Transverse colon (tissue), 4 donors: ENCODE measurements at regions not wholly inside any gene's neighbourhood (a gene's known extent, or its start where the extent isn't known, plus 50 kb on each side); places are given as distances from the start of the nearest gene placed in this dataset.

Experiments
- DNase-seq: peaks from one replicate; pipeline ENCODE4 v3.0.0-alpha.2; 2019
- H3K27ac ChIP-seq, 4 donors: fragments of 200-600 bp; sonication (generic); 2 replicates each; pipeline ENCODE4 v1.5.1; 2016 to 2018; ENCODE audit warnings: inconsistent platforms in 4 of 4
- H3K27me3 ChIP-seq: fragments of 200-600 bp; sonication (generic); 2 replicates; pipeline ENCODE4 v1.5.1; 2017; ENCODE audit warnings: inconsistent platforms
- H3K36me3 ChIP-seq, 4 donors: fragments of 200-600 bp; sonication (generic); 2 replicates each; pipeline ENCODE4 v1.5.1; 2017 to 2019; ENCODE audit warnings: inconsistent platforms in 4 of 4
- H3K4me1 ChIP-seq, 4 donors: fragments of 200-600 bp; sonication (generic); 2 replicates each; pipeline ENCODE4 v1.5.1; 2017 to 2020; ENCODE audit warnings: inconsistent platforms in 4 of 4
- H3K4me3 ChIP-seq, 4 donors: fragments of 200-600 bp; sonication (generic); 1 replicate in 1 of 4; 2 replicates in 3 of 4; pipeline versions ENCODE4 v1.5.1 to v1.6.1; 2017 to 2019; ENCODE audit warnings: inconsistent platforms in 4 of 4
- H3K9me3 ChIP-seq, 2 donors: fragments of 200-600 bp; sonication (generic); 2 replicates each; pipeline ENCODE4 v1.5.1; 2017 to 2019; ENCODE audit warnings: inconsistent platforms in 2 of 2
- CTCF ChIP-seq, 5 experiments: fragments of 200-600 bp in 3 of 5; fragments of 450-650 bp in 2 of 5; sonication (generic) in 3 of 5; IDR thresholded peaks; 1 replicate in 2 of 5; 2 replicates in 3 of 5; pipeline ENCODE4 v1.5.1; 2016 to 2017; ENCODE audit warnings: antibody characterized with exemption in 5 of 5, inconsistent platforms in 3 of 5, mild to moderate bottlenecking in 2 of 5, moderate library complexity in 1 of 5
- EP300 ChIP-seq: sonication (generic); formaldehyde crosslinking; IDR thresholded peaks from one replicate; pipeline ENCODE4 v1.6.1; 2017; ENCODE audit warnings: antibody characterized with exemption, low read depth
- POLR2A ChIP-seq: fragments of 450-650 bp; IDR thresholded peaks from one replicate; pipeline ENCODE4 v1.6.1; 2016; ENCODE audit warnings: antibody characterized with exemption, mild to moderate bottlenecking, moderate library complexity
- POLR2AphosphoS5 ChIP-seq, 3 donors: sonication (generic); formaldehyde crosslinking; IDR thresholded peaks; one replicate each; pipeline ENCODE4 v1.6.1; 2016; ENCODE audit warnings: antibody characterized with exemption in 3 of 3
- WGBS, 2 donors: methylation state at CpG; one replicate each; pipeline ENCODE4 v1.1.5; 2018; ENCODE audit warnings: low coverage in 1 of 2; 5-methylcytosine and 5-hydroxymethylcytosine counted together
- in situ Hi-C, 4 donors: fragments of 200-750 bp; cut with MboI; loops; one replicate each; pipeline versions ENCODE4 v1.15.0 to v1.15.1; 2017; ENCODE audit warnings: low sequenced_read_pairs in 3 of 4, low pct_ligation_motif_present in 1 of 4, low pct_unique_long_range_greater_than_20kb in 1 of 4
- intact Hi-C: fragments of 100-400 bp; cut with DNase I; formaldehyde crosslinking; loops from one replicate; pipeline ENCODE4 v1.15.1; 2023; ENCODE audit warnings: low total_unique reads

GRCh38 chr1:78284354-78284753 lies 206.4 kb upstream of the PTGFR start:
- no peaks in the 10 kb centered on the region for H3K27me3 ChIP-seq
- in situ Hi-C loops: no loop called here
- H3K4me3 ChIP-seq: no peak overlapping the region
- no peaks in the 10 kb centered on the region for H3K4me1 ChIP-seq
- H3K27ac ChIP-seq: no peak overlapping the region
- peak; percentile 21 for DNase-seq
- WGBS, 2 donors: 13 to 34% methylated on average over 1 of the region's 1 CpG
- no peak for TF ChIP-seq CTCF (IDR thresholded peaks at IDR 0.05)
- TF ChIP-seq POLR2A: no peak
- no peak for TF ChIP-seq POLR2AphosphoS5 (IDR thresholded peaks at IDR 0.05)
- TF ChIP-seq EP300: no peak
- no peaks in the 10 kb centered on the region for H3K36me3 ChIP-seq
- intact Hi-C loops: no loop called here
- no peaks in the 10 kb centered on the region for H3K9me3 ChIP-seq

- DNase-seq: no peak
Measured at GRCh38 chr1:78286686-78287085, 204.1 kb upstream of the PTGFR start.

GRCh38 chr1:78289603-78290002 lies 201.2 kb upstream of the PTGFR start:
- H3K36me3 ChIP-seq: no peaks in the 10 kb centered on the region
- TF ChIP-seq POLR2A (no peak), CTCF (IDR thresholded peaks at IDR 0.05) (no peak), EP300 (no peak), POLR2AphosphoS5 (IDR thresholded peaks at IDR 0.05) (no peak)
- no peaks in the 10 kb centered on the region for H3K9me3 ChIP-seq
- H3K4me1 ChIP-seq: no peaks in the 10 kb centered on the region
- no peak overlapping the region for H3K4me3 ChIP-seq
- no peak for DNase-seq
- 64 to 85% methylated on average over 1 of the region's 1 CpG for WGBS, 2 donors
- no peak overlapping the region for H3K27ac ChIP-seq
- no peaks in the 10 kb centered on the region for H3K27me3 ChIP-seq
- intact Hi-C loops (no loop called here), in situ Hi-C loops (no loop called here)

More at GRCh38 chr1:78286686-78287085, 204.1 kb upstream of the PTGFR start:
- intact Hi-C loops: no loop called here
- no peaks in the 10 kb centered on the region for H3K9me3 ChIP-seq
- TF ChIP-seq CTCF (IDR thresholded peaks at IDR 0.05): no peak
- TF ChIP-seq EP300: no peak
- 61% methylated on average over 3 of the region's 3 CpGs; no CpG with 5 or more reads in 1 of the 2 donors for WGBS, 2 donors
- H3K4me3 ChIP-seq: no peak overlapping the region
- in situ Hi-C loops: no loop called here
- H3K36me3 ChIP-seq: no peaks in the 10 kb centered on the region
- no peaks in the 10 kb centered on the region for H3K27me3 ChIP-seq
- no peak overlapping the region for H3K27ac ChIP-seq
- no peaks in the 10 kb centered on the region for H3K4me1 ChIP-seq

GRCh38 chr1:78291418-78291817 lies 199.4 kb upstream of the PTGFR start:
- 72 to 89% methylated on average over 2 of the region's 2 CpGs for WGBS, 2 donors

More at GRCh38 chr1:78291418-78291817, 199.4 kb upstream of the PTGFR start:
- no peak for DNase-seq
- Histone ChIP-seq H3K36me3 (no peaks in the 10 kb centered on the region), H3K4me3 (no peak overlapping the region), H3K4me1 (no peaks in the 10 kb centered on the region), H3K27me3 (no peaks in the 10 kb centered on the region), H3K27ac (no peak overlapping the region), H3K9me3 (no peaks in the 10 kb centered on the region)
- intact Hi-C loops: no loop called here
- TF ChIP-seq CTCF (IDR thresholded peaks at IDR 0.05) (no peak), EP300 (no peak), POLR2A (no peak)
- in situ Hi-C loops: no loop called here
